HEK293 (cell line): ENCODE measurements at regions not wholly inside any gene's neighbourhood (a gene's known extent, or its start where the extent isn't known, plus 50 kb on each side); places are given as distances from the start of the nearest gene placed in this dataset.
"Not testable (repeated sequence)": the region's sequence is repeated elsewhere in the genome, so short reads cannot be mapped to it uniquely, and the experiment has no call there.

Source experiments
- CTCF ChIA-PET: fragments of 350-600 bp; formaldehyde crosslinking; extraction: SDS; loops from one replicate; lab custom pipeline; 2021; ENCODE audit warnings: antibody characterized with exemption; lab: Yijun Ruan, JAX
- POLR2A ChIA-PET: fragments of 300-600 bp; formaldehyde crosslinking; extraction: SDS; loops from one replicate; lab custom pipeline; 2020; ENCODE audit warnings: antibody characterized with exemption, inconsistent platforms; lab: Yijun Ruan, JAX
- H3K27ac ChIP-seq: fragments of 200-500 bp; sonication (Bioruptor generic); 2 replicates; pipeline ENCODE4 v1.5.1; 2014; ENCODE audit warnings: low read depth, low read length, control low read depth, inconsistent platforms; ENCODE audit errors: extremely low read depth
- H3K36me3 ChIP-seq, 2 experiments: fragments of 200-500 bp in 1 of 2; sonication (Bioruptor generic) in 1 of 2; 1 replicate in 1 of 2; 2 replicates in 1 of 2; pipeline ENCODE4 v1.5.1; 2014 to 2017; ENCODE audit warnings: inconsistent platforms in 2 of 2, low read length in 2 of 2; ENCODE audit not compliant: control insufficient read depth in 2 of 2, insufficient read depth in 1 of 2
- H3K4me1 ChIP-seq: fragments of 200-500 bp; sonication (Bioruptor generic); 2 replicates; pipeline ENCODE4 v1.5.1; 2014; ENCODE audit warnings: mild to moderate bottlenecking, low read length, inconsistent platforms; ENCODE audit not compliant: control insufficient read depth, insufficient read depth
- H3K4me3 ChIP-seq: 2 replicates; pipeline ENCODE4 v1.5.1; 2011; ENCODE audit warnings: low read depth, mild to moderate bottlenecking, control low read depth, low read length, moderate library complexity
- H3K9me3 ChIP-seq: fragments of 200-500 bp; sonication (Bioruptor generic); 2 replicates; pipeline ENCODE4 v1.5.1; 2014; ENCODE audit warnings: low read depth, low read length, inconsistent platforms; ENCODE audit not compliant: control insufficient read depth, insufficient read depth
- AEBP2 ChIP-seq: fragments of 450-650 bp; formaldehyde crosslinking; IDR thresholded peaks from 2 replicates; pipeline ENCODE4 v1.5.1; 2016; ENCODE audit warnings: missing biosample characterization, missing genetic modification characterization, borderline replicate concordance
- ATF2 ChIP-seq: fragments of 450-650 bp; formaldehyde crosslinking; IDR thresholded peaks from 2 replicates; pipeline ENCODE4 v1.5.1; 2016; ENCODE audit warnings: missing biosample characterization, missing genetic modification characterization, low read depth
- GLIS1 ChIP-seq: fragments of 450-650 bp; formaldehyde crosslinking; IDR thresholded peaks from 2 replicates; pipeline ENCODE4 v1.5.1; 2016; ENCODE audit warnings: missing biosample characterization, missing genetic modification characterization
- IKZF3 ChIP-seq: fragments of 450-650 bp; IDR thresholded peaks from 2 replicates; pipeline ENCODE4 v1.5.0; 2018; ENCODE audit warnings: missing biosample characterization, mild to moderate bottlenecking, missing genetic modification characterization, moderate library complexity
- KLF7 ChIP-seq: fragments of 450-650 bp; formaldehyde crosslinking; IDR thresholded peaks from 2 replicates; pipeline ENCODE4 v1.5.1; 2016; ENCODE audit warnings: missing biosample characterization, missing genetic modification characterization, borderline replicate concordance
- SCRT2 ChIP-seq: fragments of 450-650 bp; formaldehyde crosslinking; IDR thresholded peaks from 2 replicates; pipeline ENCODE4 v1.5.1; 2016; ENCODE audit warnings: missing biosample characterization, missing genetic modification characterization
- SP7 ChIP-seq: fragments of 450-650 bp; formaldehyde crosslinking; IDR thresholded peaks from 2 replicates; pipeline ENCODE4 v1.5.1; 2016; ENCODE audit warnings: missing biosample characterization, missing genetic modification characterization
- TCF7L2 ChIP-seq: IDR thresholded peaks from 2 replicates; pipeline ENCODE4 v1.6.1; 2011; ENCODE audit warnings: low read depth, mild to moderate bottlenecking, inconsistent platforms, low read length, moderate library complexity, borderline replicate concordance
- ZBTB10 ChIP-seq: fragments of 450-650 bp; formaldehyde crosslinking; IDR thresholded peaks from 2 replicates; pipeline ENCODE4 v1.5.1; 2016; ENCODE audit warnings: missing biosample characterization, missing genetic modification characterization
- ZBTB21 ChIP-seq: fragments of 450-650 bp; formaldehyde crosslinking; IDR thresholded peaks from 2 replicates; pipeline ENCODE4 v1.5.1; 2017; ENCODE audit warnings: missing biosample characterization, missing genetic modification characterization
- ZBTB26 ChIP-seq: fragments of 450-650 bp; formaldehyde crosslinking; optimal IDR thresholded peaks from 2 replicates; pipeline ENCODE3; 2016; ENCODE audit warnings: missing biosample characterization, mild to moderate bottlenecking, missing genetic modification characterization
- ZBTB48 ChIP-seq: fragments of 450-650 bp; formaldehyde crosslinking; IDR thresholded peaks from 2 replicates; pipeline ENCODE4 v1.5.1; 2016; ENCODE audit warnings: missing biosample characterization, missing genetic modification characterization
- ZFP41 ChIP-seq: fragments of 450-650 bp; formaldehyde crosslinking; IDR thresholded peaks from 2 replicates; pipeline ENCODE4 v1.5.1; 2016; ENCODE audit warnings: missing biosample characterization, missing genetic modification characterization, borderline replicate concordance
- ZNF184 ChIP-seq: fragments of 450-650 bp; IDR thresholded peaks from 2 replicates; pipeline ENCODE4 v1.5.1; 2018; ENCODE audit warnings: missing biosample characterization, mild to moderate bottlenecking, missing genetic modification characterization
- ZNF311 ChIP-seq: fragments of 450-650 bp; formaldehyde crosslinking; IDR thresholded peaks from 2 replicates; pipeline ENCODE4 v1.5.1; 2017; ENCODE audit warnings: missing biosample characterization, missing genetic modification characterization, borderline replicate concordance
- ZNF335 ChIP-seq: fragments of 450-650 bp; formaldehyde crosslinking; conservative IDR thresholded peaks from 2 replicates; pipeline ENCODE4 v1.5.1; 2016; ENCODE audit warnings: missing biosample characterization, missing genetic modification characterization
- ZNF529 ChIP-seq: fragments of 450-650 bp; formaldehyde crosslinking; IDR thresholded peaks from 2 replicates; pipeline ENCODE4 v1.5.1; 2017; ENCODE audit warnings: missing genetic modification characterization, missing biosample characterization; ENCODE audit not compliant: insufficient replicate concordance
- ZNF560 ChIP-seq: fragments of 450-650 bp; formaldehyde crosslinking; IDR thresholded peaks from 2 replicates; pipeline ENCODE4 v1.5.1; 2017; ENCODE audit warnings: missing biosample characterization, missing genetic modification characterization, borderline replicate concordance
- ZNF629 ChIP-seq: fragments of 450-650 bp; formaldehyde crosslinking; IDR thresholded peaks from 2 replicates; pipeline ENCODE4 v1.5.1; 2017; ENCODE audit warnings: missing biosample characterization, missing genetic modification characterization
- ZNF777 ChIP-seq: fragments of 450-650 bp; formaldehyde crosslinking; IDR thresholded peaks from 2 replicates; pipeline ENCODE4 v1.5.1; 2017; ENCODE audit warnings: missing biosample characterization, missing genetic modification characterization, borderline replicate concordance
- ZSCAN4 ChIP-seq: fragments of 450-650 bp; formaldehyde crosslinking; IDR thresholded peaks from 2 replicates; pipeline ENCODE4 v1.5.1; 2017; ENCODE audit warnings: missing biosample characterization, missing genetic modification characterization
- TF ChIP-seq, protein P1 (sequence below): fragments of 450-650 bp; formaldehyde crosslinking; IDR thresholded peaks from 2 replicates; pipeline ENCODE4 v1.5.1; 2016; ENCODE audit warnings: missing biosample characterization, missing genetic modification characterization

DNA sequence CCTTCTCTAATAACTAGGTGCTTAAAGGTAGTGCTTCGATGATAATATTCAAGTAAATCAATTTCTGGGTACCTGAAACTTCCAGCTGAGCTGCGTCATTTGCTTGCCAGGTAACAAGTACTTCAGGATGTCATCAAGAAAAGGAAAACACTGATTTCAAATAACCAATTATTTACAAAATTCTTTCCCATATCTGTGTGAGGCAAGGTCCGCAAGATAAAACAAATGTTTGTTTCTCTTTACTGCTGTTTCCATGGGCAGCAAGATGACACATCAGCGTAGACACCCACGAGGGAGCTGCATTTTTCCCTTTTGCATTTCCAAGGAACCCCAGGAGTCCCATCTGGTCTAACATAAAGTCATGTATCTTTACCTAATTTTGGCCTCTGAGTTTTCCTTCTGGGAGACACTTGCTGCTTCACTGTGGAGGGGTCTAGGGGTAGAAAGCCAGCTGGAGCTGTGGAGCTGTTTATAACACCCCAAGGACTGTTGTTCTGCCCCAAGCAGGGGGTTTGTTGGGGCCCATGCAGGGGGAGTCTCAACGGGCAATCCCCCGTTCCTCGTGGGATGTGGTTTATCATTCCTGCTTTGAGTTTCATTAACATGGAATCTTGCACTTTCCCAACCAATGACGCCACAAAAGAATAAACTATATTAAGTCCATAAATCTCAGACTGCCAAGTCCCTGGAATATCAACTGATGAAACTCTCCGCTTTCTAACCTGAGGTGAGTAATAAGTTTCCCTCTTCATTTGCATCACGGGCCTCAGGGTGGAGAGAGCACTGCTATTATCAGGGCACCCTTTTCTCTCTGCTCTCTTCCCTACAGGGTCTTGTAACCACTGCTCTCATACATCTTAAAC, 112.8 kb upstream of the PELI2 start (continued):
- no peak for TF ChIP-seq ZBTB10 (tag by site-specific recombination)
- no peak for TF ChIP-seq SCRT2 (tag by site-specific recombination)
- TF ChIP-seq, all 188 proteins: peak for 2

DNA sequence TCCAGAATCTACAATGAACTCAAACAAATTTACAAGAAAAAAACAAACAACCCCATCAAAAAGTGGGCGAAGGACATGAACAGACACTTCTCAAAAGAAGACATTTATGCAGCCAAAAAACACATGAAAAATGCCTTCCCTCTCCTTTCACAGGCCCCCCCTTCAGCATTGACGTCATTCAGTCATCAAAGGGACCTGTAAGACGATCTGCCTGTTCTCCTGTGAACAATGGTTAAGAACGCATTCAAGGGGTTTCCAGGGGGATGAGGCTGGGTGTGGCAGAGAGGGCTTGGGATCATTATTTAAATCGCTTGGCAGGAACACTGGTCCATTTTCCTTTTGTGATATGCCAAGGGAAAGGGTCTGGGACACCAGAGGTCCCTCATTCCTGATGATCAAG, 110.7 kb upstream of the PELI2 start:
- CTCF ChIA-PET, H3K27ac ChIP-seq: not testable (repeated sequence)

GRCh38 chr14:56008150-56008549, 110.1 kb upstream of the PELI2 start:
- Histone ChIP-seq H3K27ac (no peak overlapping the region), H3K4me1 (no peaks in the 10 kb centered on the region; the same call in 1 of the 2 replicates), H3K4me3 (no peak overlapping the region), H3K9me3 (no peaks in the 10 kb centered on the region), H3K36me3 (no peaks in the 10 kb centered on the region)
- ChIA-PET CTCF (no interaction called here), POLR2A (no interaction called here)
- no peak for TF ChIP-seq ZNF184
- no peak for TF ChIP-seq KLF7
- TF ChIP-seq AEBP2, result no peak
- TF ChIP-seq ZFP41 (tag by site-specific recombination), result no peak
- no peak for TF ChIP-seq ZNF311 (tag by site-specific recombination)
- TF ChIP-seq, protein P1, sequence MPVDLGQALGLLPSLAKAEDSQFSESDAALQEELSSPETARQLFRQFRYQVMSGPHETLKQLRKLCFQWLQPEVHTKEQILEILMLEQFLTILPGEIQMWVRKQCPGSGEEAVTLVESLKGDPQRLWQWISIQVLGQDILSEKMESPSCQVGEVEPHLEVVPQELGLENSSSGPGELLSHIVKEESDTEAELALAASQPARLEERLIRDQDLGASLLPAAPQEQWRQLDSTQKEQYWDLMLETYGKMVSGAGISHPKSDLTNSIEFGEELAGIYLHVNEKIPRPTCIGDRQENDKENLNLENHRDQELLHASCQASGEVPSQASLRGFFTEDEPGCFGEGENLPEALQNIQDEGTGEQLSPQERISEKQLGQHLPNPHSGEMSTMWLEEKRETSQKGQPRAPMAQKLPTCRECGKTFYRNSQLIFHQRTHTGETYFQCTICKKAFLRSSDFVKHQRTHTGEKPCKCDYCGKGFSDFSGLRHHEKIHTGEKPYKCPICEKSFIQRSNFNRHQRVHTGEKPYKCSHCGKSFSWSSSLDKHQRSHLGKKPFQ, result no peak
- TF ChIP-seq ZNF529 (tag by site-specific recombination), result no peak
- no peak for TF ChIP-seq ZNF777 (tag by site-specific recombination)
- TF ChIP-seq ZBTB26, result no peak
- no peak for TF ChIP-seq ZSCAN4
- no peak for TF ChIP-seq ZNF560 (tag by site-specific recombination)

More for the DNA sequence above, 110.7 kb upstream of the PELI2 start:
- not testable (repeated sequence) for H3K4me3 ChIP-seq, H3K4me1 ChIP-seq, H3K36me3 ChIP-seq, H3K9me3 ChIP-seq
- TF ChIP-seq ATF2 (tag by site-specific recombination), result peak; percentile 88
- peak; percentile 71 for TF ChIP-seq ZBTB21 (tag by site-specific recombination)
- TF ChIP-seq ZNF629 (tag by site-specific recombination), result peak; percentile 76
- peak; percentile 43; the same call in 1 of the 2 replicates for TF ChIP-seq ZBTB48 (tag by site-specific recombination)
- peak; percentile 59 for TF ChIP-seq TCF7L2
- TF ChIP-seq ZNF335 (tag by site-specific recombination), result 0 out of 2 replicates have a peak, but pooled peaks have one; percentile 17
- TF ChIP-seq GLIS1 (tag by site-specific recombination), result peak; percentile 35; the same call in 1 of the 2 replicates
- peak; percentile 26; the same call in 1 of the 2 replicates for TF ChIP-seq SCRT2 (tag by site-specific recombination)
- TF ChIP-seq SP7 (tag by site-specific recombination), result 0 out of 2 replicates have a peak, but pooled peaks have one; percentile 13
- 0 out of 2 replicates have a peak, but pooled peaks have one; percentile 15 for TF ChIP-seq IKZF3 (tag by site-specific recombination)
- TF ChIP-seq, all 188 proteins: peak for 10; not testable (repeated sequence) for 178
- POLR2A ChIA-PET, result not testable (repeated sequence)
